ENCODE measurements at regions not wholly inside any gene's neighbourhood (a gene's known extent, or its start where the extent isn't known, plus 50 kb on each side); places are given as distances from the start of the nearest gene placed in this dataset.
"Not testable (repeated sequence)": the region's sequence is repeated elsewhere in the genome, so short reads cannot be mapped to it uniquely, and the experiment has no call there.

DNA sequence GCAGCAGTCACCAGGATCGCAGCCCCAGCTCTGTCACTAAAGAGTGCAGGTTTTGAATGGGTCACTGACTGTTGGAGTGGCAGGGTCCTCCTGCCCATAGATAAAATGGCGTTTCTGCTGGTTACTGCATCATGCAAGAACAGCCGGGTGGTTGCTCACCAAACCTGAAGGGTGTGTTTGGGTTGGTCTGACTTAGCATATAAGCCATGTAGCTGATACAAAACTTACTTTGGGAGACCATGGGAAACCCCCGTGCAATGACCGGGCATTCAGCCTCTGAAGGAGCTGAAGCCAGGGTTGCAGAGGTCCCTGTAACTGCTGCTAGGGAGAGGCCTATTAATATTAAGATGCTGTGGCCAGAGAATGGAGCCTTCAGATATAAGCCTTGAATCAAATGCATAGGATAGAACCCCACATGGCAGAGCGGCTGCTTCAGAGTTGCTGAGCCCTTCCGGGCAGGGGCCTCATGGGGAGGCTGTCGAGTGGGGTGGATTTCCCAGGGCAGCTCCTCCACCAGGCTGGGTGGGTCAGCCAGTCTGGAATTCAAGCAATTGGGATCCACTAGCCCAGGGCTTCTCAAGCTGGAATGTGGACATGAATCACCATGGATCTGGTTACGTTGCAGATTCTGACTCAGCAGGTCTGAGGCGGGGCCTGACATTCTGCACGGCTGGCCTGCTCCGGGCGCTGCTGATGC is 70.9 kb upstream of the CTBP2 start:
- DNase-seq (ENCODE audit: low spot score), result no peak
- TF ChIP-seq, protein P1, sequence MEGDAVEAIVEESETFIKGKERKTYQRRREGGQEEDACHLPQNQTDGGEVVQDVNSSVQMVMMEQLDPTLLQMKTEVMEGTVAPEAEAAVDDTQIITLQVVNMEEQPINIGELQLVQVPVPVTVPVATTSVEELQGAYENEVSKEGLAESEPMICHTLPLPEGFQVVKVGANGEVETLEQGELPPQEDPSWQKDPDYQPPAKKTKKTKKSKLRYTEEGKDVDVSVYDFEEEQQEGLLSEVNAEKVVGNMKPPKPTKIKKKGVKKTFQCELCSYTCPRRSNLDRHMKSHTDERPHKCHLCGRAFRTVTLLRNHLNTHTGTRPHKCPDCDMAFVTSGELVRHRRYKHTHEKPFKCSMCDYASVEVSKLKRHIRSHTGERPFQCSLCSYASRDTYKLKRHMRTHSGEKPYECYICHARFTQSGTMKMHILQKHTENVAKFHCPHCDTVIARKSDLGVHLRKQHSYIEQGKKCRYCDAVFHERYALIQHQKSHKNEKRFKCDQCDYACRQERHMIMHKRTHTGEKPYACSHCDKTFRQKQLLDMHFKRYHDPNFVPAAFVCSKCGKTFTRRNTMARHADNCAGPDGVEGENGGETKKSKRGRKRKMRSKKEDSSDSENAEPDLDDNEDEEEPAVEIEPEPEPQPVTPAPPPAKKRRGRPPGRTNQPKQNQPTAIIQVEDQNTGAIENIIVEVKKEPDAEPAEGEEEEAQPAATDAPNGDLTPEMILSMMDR (IDR thresholded peaks at IDR 0.05; ENCODE audit: extremely low read depth, missing control alignments), result no peak

DNA sequence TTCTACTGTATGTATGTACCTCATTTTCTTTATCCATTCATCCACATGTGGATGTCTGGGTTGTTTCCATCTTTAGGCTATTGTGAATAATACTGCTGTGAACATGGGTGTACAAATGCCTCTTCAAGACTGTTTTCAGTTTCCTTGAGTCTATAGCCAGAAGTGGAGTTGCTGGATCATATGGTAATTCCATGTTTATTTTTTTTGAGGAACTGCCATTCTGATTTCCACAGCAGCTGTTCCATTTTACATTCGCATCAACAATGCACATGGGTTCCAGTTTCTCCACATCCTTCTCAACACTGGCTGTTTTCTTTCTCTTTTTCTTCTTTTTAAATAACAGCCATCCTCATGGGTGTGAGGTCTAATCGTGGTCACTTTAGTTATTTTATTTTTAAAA is 69.9 kb upstream of the CTBP2 start:
- no peak for DNase-seq (ENCODE audit: low spot score)
- TF ChIP-seq, protein P1 (IDR thresholded peaks at IDR 0.05; ENCODE audit: extremely low read depth, missing control alignments), result no peak

DNA sequence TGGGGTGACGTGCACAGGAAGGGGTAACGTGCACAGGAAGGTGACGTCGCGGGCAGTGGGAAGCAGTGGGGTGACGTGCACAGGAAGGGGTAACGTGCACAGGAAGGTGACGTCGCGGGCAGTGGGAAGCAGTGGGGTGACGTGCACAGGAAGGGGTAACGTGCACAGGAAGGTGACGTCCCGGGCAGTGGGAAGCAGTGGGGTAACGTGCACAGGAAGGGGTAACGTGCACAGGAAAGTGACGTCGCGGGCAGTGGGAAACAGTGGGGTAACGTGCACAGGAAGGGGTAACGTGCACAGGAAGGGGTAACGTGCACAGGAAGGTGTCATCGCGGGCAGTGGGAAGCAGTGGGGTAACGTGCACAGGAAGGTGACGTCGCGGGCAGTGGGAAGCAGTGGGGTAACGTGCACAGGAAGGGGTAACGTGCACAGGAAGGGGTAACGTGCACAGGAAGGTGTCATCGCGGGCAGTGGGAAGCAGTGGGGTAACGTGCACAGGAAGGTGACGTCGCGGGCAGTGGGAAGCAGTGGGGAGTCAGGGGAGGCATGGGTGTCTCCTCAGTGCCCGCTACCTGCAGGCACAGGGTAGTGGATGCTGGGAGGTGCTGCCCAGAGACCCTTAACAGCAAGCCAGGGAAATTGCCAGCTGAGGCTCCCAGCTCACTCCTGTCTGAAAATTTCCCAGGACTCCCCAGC is 68.0 kb upstream of the CTBP2 start:
- not testable (repeated sequence) for DNase-seq (ENCODE audit: low spot score)

DNA sequence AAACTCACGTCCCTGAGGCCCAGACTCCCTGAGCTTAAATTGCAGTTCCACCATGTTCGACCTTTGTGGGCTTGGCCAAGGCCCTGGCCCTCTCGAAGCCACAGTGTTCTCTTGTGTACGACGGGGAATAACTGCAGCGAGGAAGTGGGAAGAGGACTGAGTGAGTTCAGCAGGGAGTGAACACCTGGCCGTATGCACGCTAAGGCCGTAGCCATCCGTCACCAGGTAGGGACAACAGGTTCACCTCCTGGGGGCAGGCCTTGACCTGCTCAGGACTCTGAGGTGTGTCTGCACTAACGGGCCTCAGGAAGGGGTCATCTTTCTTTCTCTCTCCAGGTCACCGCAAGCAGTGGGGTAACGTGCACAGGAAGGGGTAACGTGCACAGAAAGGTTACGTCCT is 67.2 kb upstream of the CTBP2 start:
- TF ChIP-seq, protein P1 (IDR thresholded peaks at IDR 0.05; ENCODE audit: extremely low read depth, missing control alignments), result no peak
- DNase-seq (ENCODE audit: low spot score), result no peak

DNA sequence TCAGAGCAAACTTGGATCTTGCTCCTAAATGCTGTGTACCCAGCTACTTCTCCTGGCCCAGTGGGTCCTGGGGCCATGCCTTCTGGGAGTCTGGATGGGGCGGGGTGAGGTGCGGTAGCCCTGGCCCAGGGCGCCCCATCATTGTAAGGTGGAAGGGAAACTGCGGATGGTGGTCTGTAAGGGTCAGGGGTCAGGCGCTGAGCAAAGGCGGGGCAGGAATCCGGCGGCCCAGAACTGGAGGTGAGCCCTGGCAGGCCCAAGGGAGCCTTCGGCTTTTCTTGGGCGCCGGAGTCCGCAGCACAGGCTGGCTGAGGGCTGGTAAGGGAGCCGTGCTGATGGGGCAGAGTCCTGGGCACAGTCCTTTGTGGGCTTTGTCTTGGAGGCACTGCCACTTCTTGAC is 66.5 kb upstream of the CTBP2 start:
- DNase-seq (ENCODE audit: low spot score), result no peak
- TF ChIP-seq, protein P1 (IDR thresholded peaks at IDR 0.05; ENCODE audit: extremely low read depth, missing control alignments), result no peak

DNA sequence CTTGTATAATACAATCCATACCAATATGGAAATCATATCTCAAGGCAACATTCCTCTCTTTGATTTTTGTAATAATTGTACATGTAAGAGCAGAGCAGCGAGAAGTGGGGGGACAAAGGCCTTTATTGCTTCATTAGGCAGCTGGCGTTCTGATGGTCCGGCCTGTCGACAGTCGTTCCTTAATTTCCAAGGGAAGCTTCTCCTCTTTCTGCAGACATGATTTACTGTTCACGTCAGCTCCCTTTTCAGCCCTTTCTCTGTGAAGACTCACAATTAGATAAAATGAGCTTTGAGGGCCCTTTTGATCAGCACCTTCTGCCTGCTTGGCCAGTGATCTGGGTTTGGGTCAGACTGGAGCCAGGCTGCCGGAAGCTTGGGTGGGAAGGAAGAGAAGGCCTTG is 65.6 kb upstream of the CTBP2 start:
- DNase-seq (ENCODE audit: low spot score), result no peak
- TF ChIP-seq, protein P1 (IDR thresholded peaks at IDR 0.05; ENCODE audit: extremely low read depth, missing control alignments), result no peak

DNA sequence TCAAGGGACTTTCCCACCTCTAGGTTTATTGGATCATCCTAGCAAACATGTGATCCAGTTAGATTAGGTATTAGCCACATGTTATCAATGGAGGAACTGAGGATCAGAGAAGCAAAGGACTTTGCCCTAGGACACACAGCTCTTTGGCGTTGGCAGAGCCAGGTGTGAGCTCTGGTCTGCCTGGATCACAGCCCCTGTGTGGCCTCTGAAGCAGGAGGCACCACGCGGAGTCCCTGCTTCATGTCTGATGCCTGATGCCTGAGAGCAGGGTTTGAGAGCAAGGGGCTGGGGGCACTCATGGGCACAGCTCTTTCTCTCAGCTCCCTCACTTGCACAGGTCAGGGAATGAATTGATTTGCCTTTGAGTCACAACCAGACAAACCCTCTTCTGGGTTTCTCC is 64.7 kb upstream of the CTBP2 start:
- TF ChIP-seq, protein P1 (IDR thresholded peaks at IDR 0.05; ENCODE audit: extremely low read depth, missing control alignments), result no peak
- DNase-seq (ENCODE audit: low spot score), result no peak

Data from GM20000 (cell line).